ENCODE measurements at regions not wholly inside any gene's neighbourhood (a gene's known extent, or its start where the extent isn't known, plus 50 kb on each side); places are given as distances from the start of the nearest gene placed in this dataset.

GRCh38 chr2:133940134-133940533, 313.7 kb upstream of the MGAT5 start:
- no peak for DNase-seq (ENCODE audit: low read depth in 2 of 2)

DNA sequence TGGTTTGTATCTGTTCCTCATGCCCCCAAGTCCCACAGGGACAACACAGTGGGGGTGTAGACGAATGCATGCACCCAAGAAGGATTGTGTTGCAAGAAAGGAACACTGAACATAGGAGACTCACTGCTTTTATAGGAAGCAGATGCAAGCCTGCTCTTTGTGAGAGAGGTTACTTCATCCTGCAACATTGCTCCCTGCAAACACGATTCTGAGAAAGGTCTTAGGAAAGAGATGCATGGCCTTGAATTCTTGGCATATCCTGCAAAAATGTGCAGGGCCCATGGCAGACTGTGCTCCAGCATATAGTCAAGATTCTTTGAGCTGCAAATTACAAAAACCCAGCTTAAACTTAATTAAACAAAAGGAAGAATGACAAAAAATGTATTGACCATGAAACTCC, 312.2 kb upstream of the MGAT5 start:
- DNase-seq (ENCODE audit: low read depth in 2 of 2) = no peak

GRCh38 chr2:133942398-133942797, 311.5 kb upstream of the MGAT5 start:
- DNase-seq (ENCODE audit: low read depth in 2 of 2) = no peak

DNA sequence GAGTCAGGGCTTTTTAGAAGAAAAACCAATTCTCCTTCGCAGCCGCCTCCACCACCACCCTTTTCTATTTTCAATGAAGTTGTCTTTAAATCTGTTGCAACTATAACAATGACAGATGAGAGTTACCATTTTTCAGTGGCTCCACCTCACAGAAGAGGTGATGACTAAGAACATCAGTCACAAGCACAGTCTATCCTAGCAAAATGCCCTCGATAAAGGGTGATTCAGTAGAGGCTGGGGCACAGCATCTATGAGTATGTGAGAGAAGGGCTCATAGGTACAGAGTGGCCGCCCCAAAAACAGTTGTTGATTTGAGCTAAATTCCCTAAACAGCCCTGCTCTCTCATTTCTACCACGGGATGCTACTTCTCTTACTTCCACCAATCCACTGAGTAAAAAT, 310.8 kb upstream of the MGAT5 start:
- no peak for DNase-seq (ENCODE audit: low read depth in 2 of 2)

GRCh38 chr2:133945089-133945488, 308.8 kb upstream of the MGAT5 start:
- DNase-seq (ENCODE audit: low read depth in 2 of 2) = no peak

DNA sequence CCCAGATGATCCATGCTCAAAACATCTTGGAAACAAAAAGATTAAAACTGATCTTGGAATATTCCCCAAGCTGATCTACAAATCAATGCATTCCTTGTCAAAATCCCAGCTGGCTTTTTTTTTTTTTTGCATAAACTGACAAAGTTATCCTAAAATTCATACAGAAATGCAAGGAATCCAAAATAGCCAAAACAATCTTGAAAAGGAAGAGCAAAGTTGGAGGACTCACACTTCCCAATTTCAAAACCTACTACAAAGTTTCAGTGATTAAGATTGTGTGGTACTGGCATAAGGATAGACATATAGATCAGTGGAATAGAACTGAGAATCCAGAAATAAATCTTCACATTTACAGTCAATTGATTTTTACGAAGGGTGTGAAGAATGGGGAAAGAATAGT, 306.8 kb upstream of the MGAT5 start:
- no peak for DNase-seq (ENCODE audit: low read depth in 2 of 2)

GRCh38 chr2:133948610-133949290, 305.1 kb upstream of the MGAT5 start:
- DNase-seq (ENCODE audit: low read depth in 2 of 2) = no peak

DNA sequence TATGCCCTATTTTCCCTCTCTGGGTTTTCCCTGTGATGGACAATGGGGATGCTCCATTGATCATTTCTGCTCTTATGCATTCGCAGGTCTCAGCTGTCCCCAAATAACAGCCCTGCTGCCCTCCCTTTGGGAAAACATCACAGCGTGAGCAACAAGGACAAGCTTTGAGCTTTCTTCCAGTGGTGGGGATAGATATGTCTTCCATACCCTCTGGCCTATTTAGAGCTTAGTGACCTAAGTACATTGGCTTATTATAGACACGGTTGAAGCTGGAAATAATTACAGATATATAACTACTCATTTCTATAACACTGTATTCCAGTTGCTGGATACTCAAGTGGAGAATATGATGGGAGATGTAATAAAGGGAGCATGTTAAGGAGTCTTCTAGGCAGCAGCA, 304.3 kb upstream of the MGAT5 start:
- no peak for DNase-seq (ENCODE audit: low read depth in 2 of 2)

DNA sequence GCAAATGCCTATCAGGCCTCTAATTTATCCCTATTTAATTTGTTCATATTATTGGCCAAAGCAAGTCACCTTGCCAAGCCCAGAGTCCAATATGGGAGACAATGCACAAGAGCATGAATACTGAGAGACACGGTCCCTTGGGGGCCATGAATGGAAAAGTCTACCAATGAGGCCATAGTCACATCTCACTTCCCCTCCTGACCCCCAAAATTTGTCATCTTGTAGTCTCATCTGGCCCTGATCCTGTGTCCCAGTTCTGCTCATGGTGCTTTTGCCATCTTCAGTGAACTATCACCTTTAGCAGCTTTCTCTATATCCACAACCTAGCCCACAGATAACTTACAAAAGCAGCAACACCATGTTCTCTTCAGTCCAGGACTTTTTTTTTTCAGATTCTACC, 302.7 kb upstream of the MGAT5 start:
- no peak for DNase-seq (ENCODE audit: low read depth in 2 of 2)

GRCh38 chr2:133952420-133952819, 301.5 kb upstream of the MGAT5 start:
- DNase-seq (ENCODE audit: low read depth in 2 of 2) = no peak

DNA sequence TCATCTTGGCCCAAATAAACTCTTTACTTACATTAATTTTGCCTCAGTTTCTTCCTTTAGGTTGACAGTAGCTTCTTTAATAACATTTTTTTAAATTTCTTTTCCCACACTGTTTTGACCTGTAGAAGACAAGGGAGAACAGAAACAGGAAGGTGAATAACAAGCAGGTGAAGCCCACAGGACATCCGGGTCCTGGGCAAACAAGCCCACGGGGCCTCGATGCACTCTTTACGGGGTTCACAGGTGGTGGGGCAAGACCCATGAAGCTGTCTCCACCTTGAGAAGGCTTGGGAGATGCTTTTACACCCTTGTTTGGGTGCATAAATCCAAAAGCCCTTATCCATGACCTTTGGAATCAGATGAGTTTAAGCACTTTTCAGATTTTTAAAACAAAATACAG, 301.0 kb upstream of the MGAT5 start:
- DNase-seq (ENCODE audit: low read depth in 2 of 2) = no peak

DNA sequence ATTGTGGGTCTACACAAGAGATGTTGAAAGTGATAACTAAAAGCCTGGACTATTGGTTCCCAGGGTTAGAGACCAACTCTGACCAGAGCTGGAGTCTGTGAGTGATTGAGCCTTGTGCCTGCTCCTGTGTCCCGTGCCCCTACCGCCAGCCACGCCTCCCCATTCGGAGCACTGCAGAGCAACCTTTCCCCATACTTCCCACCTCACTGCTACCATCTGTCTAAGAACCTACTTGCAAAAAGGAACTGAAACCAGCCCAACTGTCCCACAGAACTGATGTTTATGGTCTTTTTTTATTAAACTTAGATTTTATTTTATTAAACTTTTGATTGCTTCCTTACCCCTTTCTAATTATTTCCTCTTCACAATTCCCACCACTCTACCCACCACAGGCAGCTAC, 300.3 kb upstream of the MGAT5 start:
- DNase-seq (ENCODE audit: low read depth in 2 of 2) = no peak

DNA sequence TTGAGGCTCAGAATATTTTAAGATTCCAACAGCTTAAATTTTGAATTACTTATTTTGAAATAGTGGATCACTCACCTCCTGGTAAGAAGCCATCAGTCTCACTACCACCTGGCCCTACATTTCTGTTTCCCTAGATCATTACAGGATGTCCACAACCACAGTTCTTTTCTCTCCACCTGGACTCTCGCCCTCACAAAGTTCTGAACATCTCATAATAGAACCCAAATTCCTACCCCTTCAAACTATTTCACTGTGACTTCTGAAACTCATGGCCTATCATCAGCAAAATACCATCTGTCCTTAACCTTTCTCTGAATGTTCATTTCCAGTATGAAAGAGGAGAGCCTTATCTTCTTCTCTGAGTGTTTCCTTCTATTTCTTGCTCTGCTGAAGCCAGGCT, 299.2 kb upstream of the MGAT5 start:
- no peak for DNase-seq (ENCODE audit: low read depth in 2 of 2)

DNA sequence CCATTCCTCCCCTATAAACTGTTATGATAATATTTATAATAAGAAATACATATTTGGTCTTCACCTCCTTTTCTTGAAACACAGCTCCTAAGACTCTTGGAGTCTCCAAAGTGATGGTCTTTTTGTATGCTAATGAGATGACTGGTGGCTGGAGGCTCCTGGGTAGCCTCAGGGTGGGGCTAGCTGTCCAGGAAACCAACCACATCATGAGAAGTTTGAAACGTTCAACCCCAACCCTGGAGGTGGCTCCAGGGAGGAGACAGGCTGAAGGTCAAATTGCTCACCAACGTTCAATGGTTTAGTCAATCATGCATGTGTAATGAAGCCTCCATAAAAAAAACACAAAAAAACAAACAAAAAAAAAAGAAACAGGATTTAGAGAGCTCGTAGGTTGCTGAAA, 298.7 kb upstream of the MGAT5 start:
- no peak for DNase-seq (ENCODE audit: low read depth in 2 of 2)

DNA sequence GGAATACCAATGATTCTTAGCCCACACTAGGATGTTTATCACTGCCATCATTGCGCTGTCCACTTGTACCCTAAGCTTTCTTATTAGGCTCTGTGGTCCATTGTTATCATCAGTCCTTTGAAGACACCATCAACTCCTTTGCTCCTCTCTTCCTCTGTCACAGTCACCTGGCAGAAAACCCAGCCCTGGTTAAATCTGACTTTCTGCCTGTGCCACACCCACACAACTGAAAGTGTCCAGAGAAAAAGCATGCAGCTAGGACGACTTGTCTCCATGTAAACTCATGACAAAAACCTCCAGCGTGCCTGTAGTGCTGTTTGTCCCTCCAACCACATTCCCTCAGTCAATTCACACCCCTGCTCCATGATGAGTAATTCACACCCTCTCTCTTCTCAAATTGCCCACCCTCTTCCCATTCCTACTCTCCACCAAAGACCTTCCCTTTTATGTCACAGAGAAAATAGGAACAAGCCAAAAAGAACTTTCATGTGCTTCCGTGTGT, 297.4 kb upstream of the MGAT5 start:
- DNase-seq (ENCODE audit: low read depth in 2 of 2) = no peak

DNA sequence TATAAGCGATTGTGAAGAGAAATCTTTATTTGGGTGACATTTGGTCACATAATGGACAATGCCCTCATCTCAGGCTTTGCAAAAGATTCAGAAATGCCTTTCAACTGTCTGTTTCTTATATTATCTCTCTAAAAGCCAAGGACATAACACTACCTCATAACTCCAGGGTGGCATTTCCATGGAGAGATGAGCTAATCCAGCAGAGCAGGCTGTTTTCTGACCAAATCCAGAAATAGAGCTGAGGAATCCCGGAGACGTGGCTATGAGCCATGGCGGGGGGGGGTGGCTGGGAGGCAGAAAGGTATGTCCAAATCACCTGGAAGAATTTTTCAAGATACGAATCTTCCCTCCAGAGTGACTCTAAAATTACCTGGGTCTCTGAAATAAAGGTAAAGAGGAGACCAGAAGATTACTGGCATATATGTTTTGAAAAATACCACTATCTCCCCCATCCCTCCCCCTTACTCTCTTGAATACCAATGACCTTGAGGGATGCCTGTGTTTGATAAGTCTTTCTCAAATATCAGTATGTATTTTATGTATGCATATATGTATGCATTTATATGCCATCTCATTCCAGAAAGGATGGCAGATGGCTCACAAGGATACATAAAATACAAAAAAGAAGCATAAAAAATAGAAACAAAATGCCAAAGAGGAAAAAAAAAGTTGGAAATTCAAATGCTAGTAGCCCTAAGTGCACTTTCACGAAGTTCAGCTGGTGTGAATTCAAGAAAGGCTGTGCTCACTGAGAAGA, 296.0 kb upstream of the MGAT5 start:
- DNase-seq (ENCODE audit: low read depth in 2 of 2) = no peak

GRCh38 chr2:133959066-133959465, 294.8 kb upstream of the MGAT5 start:
- no peak for DNase-seq (ENCODE audit: low read depth in 2 of 2)

DNA sequence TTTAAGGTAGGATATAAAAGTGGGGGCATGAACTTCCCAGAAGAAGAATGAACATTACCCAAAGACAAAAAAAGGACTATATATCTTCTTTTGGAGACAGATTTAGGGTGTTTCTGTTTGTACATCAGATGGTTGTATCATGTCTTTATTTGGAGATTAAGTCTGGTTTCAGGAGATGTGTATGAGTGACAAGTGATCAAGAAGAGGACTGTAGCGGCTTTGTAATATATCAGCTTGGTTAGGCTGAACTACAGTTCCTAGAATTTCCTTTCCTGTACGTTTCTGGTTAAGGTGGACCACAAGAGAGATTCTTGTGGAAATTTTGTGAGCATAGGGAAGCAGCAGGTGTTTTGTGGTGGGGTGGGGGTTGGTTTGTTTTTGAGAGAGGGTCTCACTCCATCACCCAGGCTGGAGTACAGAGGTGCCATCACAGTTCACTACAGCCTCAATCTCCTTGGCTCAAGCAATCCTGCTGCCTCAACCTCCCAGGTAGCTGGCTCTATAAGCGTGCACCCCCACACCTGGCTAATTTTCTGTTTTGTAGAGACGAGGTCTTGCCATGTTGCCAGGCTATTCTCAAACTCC, 287.1 kb upstream of the MGAT5 start:
- DNase-seq (ENCODE audit: low read depth in 2 of 2) = no peak

DNA sequence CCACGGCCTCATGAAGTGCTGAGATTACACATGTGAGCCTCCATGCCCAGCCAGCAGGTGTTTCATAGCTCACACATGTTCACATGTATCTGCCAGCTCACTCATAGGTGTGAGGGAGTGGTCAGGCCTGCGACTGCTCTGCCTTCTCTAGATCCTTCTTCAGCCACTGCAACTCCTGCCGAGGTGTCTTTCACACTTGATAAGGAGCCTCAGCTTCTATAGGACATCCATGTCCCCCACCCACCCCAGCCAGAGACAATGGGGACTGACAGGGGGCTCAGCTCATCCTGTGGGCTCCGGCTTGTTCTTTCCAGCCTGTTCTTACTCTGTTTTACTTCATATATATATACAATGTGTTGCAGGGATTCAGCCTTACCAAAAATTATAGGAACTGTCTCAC, 286.5 kb upstream of the MGAT5 start:
- no peak for DNase-seq (ENCODE audit: low read depth in 2 of 2)

DNA sequence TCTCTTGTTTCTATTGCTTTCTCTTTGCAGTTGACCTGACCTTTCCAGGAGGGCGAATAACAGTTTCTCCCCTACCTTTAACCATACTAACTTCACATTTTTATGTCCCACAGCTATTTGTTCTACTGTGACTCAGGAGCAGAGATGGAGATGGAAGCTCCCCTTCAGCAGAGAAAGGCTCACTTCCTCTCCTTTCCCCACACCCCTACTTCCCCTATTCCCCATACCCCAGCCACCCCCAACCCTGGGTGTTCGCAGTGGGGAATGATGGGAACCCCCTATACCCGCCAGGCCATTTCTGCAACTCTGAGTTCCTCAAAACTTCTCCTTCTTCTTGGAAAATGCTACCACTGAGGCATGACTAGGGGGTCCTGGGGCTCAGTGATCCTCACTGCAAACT, 285.4 kb upstream of the MGAT5 start:
- DNase-seq (ENCODE audit: low read depth in 2 of 2) = no peak

DNA sequence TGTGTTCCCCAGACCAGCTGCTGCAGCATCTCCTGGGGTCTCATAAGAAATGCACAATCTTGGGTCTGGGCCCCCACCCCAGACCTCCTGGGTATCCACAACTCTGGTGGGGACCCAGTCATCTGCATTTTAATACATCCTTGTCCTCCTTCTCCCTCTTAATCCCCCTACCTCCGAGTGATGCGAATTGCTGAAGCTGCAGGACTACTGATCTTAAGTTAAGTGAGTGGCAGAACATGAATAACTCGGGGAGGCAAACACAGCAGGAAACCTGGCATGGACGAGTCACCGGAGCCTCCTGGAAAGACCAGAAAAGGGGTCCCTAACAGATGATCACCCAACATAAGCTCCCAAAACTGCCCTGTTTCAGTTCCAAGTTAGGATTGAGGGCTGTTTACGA, 283.2 kb upstream of the MGAT5 start:
- no peak for DNase-seq (ENCODE audit: low read depth in 2 of 2)

- no peak for DNase-seq (ENCODE audit: low read depth in 2 of 2)
These were observed 281.6 kb upstream of the MGAT5 start for GRCh38 chr2:133972297-133972696.

GRCh38 chr2:133972786-133973185, 281.1 kb upstream of the MGAT5 start:
- DNase-seq (ENCODE audit: low read depth in 2 of 2) = no peak

Data from dermis microvascular lymphatic vessel endothelial cell (primary cell).